Renal cortex interstitium (tissue), 11 donors: ENCODE measurements at regions not wholly inside any gene's neighbourhood (a gene's known extent, or its start where the extent isn't known, plus 50 kb on each side); places are given as distances from the start of the nearest gene placed in this dataset.

Experiments
- DNase-seq, 11 donors: peaks; one replicate each; pipeline ENCODE4 v3.0.0-alpha.2; 2013; ENCODE audit warnings: low read depth in 9 of 11, low spot score in 4 of 11; ENCODE audit errors: extremely low read depth in 1 of 11

GRCh38 chr4:157502656-157503055 lies 282.1 kb downstream of the GRIA2 start:
- DNase-seq, result no peak

- peak in 6 of 11 donors; percentile 3 to 25 (median 15) for DNase-seq
Measured at GRCh38 chr4:157459785-157460184, 239.3 kb downstream of the GRIA2 start.

GRCh38 chr4:157447195-157447594 lies 226.7 kb downstream of the GRIA2 start:
- no peak for DNase-seq

GRCh38 chr4:157444014-157444413 lies 223.5 kb downstream of the GRIA2 start:
- no peak for DNase-seq

- DNase-seq, result no peak
Measured at GRCh38 chr4:157443537-157443936, 223.0 kb downstream of the GRIA2 start.

GRCh38 chr4:157425897-157426296 lies 205.4 kb downstream of the GRIA2 start:
- DNase-seq, result no peak

DNA sequence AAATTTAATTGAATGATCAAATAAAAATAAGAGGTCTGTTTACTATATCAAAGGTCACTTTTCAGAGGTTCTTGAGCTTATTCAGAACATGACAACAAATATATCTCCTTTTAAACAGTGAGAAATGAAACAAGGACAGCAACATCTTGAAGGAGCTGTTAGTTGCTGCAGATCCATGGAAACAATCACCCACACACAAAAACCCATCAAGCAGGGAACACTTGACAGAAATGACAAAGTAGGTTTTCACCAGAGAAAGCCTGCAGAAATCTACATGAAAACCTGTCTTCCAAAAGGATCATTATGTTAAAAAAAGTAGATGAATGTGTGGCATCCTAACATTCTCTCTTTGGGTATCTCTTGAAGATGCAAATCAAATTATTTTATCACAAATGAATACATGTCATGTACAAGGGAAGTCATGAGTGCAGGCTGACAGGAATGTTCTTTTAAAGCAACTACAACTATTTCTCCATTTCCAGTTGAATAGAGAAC lies 203.0 kb downstream of the GRIA2 start:
- no peak for DNase-seq

DNA sequence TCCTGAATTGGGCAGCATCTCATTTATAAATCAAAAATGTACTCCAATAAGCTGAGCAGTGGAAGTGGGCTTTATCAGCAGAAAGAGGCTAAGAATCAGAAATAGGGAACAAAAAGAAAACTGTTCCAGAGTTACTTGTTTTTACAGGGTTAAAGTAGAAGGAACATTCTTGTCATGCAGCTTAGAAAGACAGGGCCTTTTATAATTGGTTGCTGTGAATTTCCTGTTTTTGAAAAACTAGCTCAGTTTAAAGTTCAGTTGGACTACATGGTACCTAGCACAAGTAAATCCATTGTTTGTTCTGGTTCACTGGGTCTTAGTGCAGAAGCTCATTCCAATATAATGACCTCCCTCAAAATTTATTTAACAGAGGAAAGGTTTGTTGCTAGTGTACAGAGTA lies 200.8 kb downstream of the GRIA2 start:
- DNase-seq, result peak in 3 of 11 donors; percentile 1 to 9 (median 1)
